Adrenal gland (tissue), 9 donors: ENCODE measurements at regions not wholly inside any gene's neighbourhood (a gene's known extent, or its start where the extent isn't known, plus 50 kb on each side); places are given as distances from the start of the nearest gene placed in this dataset.

Experiments
- DNase-seq, 7 donors: peaks; one replicate each; pipeline ENCODE4 v3.0.0-alpha.2; 2019 to 2020
- H3K27ac ChIP-seq, 5 donors: fragments of 200-600 bp; sonication (generic) in 4 of 5; 1 replicate in 3 of 5; 2 replicates in 2 of 5; pipeline versions ENCODE4 v1.5.1 to v1.8.0; 2016 to 2020; ENCODE audit warnings: mild to moderate bottlenecking in 1 of 5
- H3K27me3 ChIP-seq: fragments of 200-600 bp; 2 replicates; pipeline ENCODE4 v1.8.0; 2021
- H3K36me3 ChIP-seq, 2 donors: fragments of 200-600 bp; replicated peaks in 1 of 2; 1 replicate in 1 of 2; 2 replicates in 1 of 2; pipeline versions ENCODE4 v1.5.1 to v1.8.0; 2018 to 2022
- H3K4me1 ChIP-seq, 2 donors: fragments of 200-600 bp; replicated peaks in 1 of 2; 1 replicate in 1 of 2; 2 replicates in 1 of 2; pipeline versions ENCODE4 v1.5.1 to v1.8.0; 2018 to 2021
- H3K4me3 ChIP-seq, 4 donors: fragments of 200-600 bp; sonication (generic) in 3 of 4; one replicate each; pipeline ENCODE4 v1.5.1; 2016 to 2018
- H3K9me3 ChIP-seq, 3 donors: fragments of 200-600 bp; sonication (generic) in 1 of 3; replicated peaks in 1 of 3; 1 replicate in 2 of 3; 2 replicates in 1 of 3; pipeline versions ENCODE4 v1.5.1 to v1.8.0; 2016 to 2021
- POLR2A ChIP-seq, 2 donors: fragments of 450-650 bp; IDR thresholded peaks; one replicate each; pipeline ENCODE4 v1.6.1; 2017; ENCODE audit warnings: antibody characterized with exemption in 2 of 2, mild to moderate bottlenecking in 2 of 2, moderate library complexity in 1 of 2
- WGBS, 4 donors: extraction: QIAGEN DNeasy Blood & Tissue Kit in 2 of 4; methylation state at CpG; one replicate each; pipeline versions ENCODE4 v1.1.5 to v1.1.7; 2013 to 2017; 5-methylcytosine and 5-hydroxymethylcytosine counted together
- intact Hi-C, 2 donors: fragments of 100-400 bp; cut with DNase I; formaldehyde crosslinking; loops; one replicate each; pipeline versions ENCODE4 v1.14.1 to v1.15.0; 2022 to 2023
- TF ChIP-seq, protein P1 (sequence below), 6 experiments: fragments of 450-650 bp in 4 of 6; fragments of 200-600 bp in 2 of 6; sonication (generic) in 1 of 6; IDR thresholded peaks; 1 replicate in 5 of 6; 2 replicates in 1 of 6; pipeline versions ENCODE4 v1.5.1 to v1.8.0; 2016 to 2021; ENCODE audit warnings: antibody characterized with exemption in 6 of 6, mild to moderate bottlenecking in 2 of 6, moderate library complexity in 1 of 6
- donor health status: healthy with polysubstance abuse.
- donor health status: Bipolar disorder and iron deficiency.
- donor health status: DM: yes; HTN: yes; CAD: no.
- donor health status: DM: no; HTN: no; CAD: no.
- donor health status: DM: no; HTN: no; CAD: no.

DNA sequence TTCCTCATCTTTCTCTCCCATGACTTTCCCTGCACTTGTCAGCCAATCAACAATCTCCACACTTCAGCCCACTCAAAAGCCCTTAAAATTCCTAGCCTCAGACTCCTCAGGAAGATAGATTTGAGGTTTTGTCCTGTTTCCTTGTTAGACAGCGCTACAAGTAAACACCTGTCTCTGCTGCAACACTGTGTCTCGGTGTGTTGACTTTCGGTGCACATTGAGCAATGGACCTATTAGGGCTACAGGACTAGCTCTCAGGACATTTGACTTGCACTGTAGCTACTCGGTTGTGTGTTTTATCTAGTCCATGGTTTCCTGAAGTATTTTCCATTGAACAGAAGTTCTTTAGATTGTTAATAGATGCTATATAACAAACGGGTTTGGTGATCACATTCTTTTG, 140.9 kb upstream of the XPO1 start:
- intact Hi-C loops: no loop called here
- WGBS, 4 donors: 79 to 85% (median 84%) methylated on average over 5 of the region's 5 CpGs
- Histone ChIP-seq H3K4me1 (no peaks in the 10 kb centered on the region), H3K36me3 (no peaks in the 10 kb centered on the region), H3K9me3 (peaks cover 0 to 3% (median 0%) of the 10 kb centered on the region in 3 donors), H3K4me3 (no peak overlapping the region), H3K27ac (no peak overlapping the region), H3K27me3 (no peaks in the 10 kb centered on the region)
- DNase-seq: no peak
- TF ChIP-seq, protein P1, sequence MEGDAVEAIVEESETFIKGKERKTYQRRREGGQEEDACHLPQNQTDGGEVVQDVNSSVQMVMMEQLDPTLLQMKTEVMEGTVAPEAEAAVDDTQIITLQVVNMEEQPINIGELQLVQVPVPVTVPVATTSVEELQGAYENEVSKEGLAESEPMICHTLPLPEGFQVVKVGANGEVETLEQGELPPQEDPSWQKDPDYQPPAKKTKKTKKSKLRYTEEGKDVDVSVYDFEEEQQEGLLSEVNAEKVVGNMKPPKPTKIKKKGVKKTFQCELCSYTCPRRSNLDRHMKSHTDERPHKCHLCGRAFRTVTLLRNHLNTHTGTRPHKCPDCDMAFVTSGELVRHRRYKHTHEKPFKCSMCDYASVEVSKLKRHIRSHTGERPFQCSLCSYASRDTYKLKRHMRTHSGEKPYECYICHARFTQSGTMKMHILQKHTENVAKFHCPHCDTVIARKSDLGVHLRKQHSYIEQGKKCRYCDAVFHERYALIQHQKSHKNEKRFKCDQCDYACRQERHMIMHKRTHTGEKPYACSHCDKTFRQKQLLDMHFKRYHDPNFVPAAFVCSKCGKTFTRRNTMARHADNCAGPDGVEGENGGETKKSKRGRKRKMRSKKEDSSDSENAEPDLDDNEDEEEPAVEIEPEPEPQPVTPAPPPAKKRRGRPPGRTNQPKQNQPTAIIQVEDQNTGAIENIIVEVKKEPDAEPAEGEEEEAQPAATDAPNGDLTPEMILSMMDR (IDR thresholded peaks at IDR 0.05): no peak
- TF ChIP-seq POLR2A (IDR thresholded peaks at IDR 0.05): no peak

DNA sequence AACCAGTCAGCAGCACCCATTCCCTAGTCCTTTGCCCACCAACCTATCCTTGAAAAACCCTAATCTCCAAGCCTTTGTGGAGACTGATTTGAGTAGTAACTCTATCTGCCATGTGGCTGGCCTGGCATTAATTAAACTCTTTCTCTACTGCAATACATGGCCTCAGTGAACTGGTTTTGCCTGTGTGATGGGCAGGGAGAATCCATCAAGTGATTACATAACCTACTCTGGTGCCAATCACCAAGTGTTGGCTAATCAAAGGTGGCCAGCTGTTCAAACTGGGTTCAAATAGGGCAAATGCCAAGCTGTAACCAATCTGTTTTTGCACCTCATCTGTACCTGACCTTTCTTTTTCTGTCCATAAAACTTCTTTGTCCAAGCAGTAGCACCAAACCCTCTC, 139.8 kb upstream of the XPO1 start:
- H3K27me3 ChIP-seq: no peaks in the 10 kb centered on the region
- no peak overlapping the region for H3K27ac ChIP-seq
- H3K9me3 ChIP-seq: peaks cover 0 to 3% (median 0%) of the 10 kb centered on the region in 3 donors
- TF ChIP-seq, protein P1 (IDR thresholded peaks at IDR 0.05): no peak
- no peak for TF ChIP-seq POLR2A (IDR thresholded peaks at IDR 0.05)
- no peaks in the 10 kb centered on the region for H3K36me3 ChIP-seq
- no peak overlapping the region for H3K4me3 ChIP-seq
- no peaks in the 10 kb centered on the region for H3K4me1 ChIP-seq
- intact Hi-C loops: no loop called here
- no peak for DNase-seq

DNA sequence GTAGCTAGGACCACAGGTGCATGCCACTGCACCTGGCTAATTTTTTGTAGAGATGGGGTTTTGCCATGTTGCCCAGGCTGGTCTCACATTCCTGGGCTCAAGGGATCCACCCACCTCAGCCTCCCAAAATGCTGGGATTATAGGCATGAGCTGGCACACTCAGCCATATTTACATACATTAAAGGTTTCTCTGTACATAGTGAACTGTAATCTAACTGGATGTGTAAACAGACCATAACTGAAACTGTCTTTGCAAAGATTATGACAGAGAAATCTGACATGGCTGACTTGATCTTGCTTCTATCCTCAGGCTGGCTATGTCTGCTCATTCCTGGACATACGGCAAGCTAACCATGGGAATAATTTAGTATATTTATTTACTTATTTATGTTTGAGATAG, 139.2 kb upstream of the XPO1 start:
- peaks cover 0 to 3% (median 0%) of the 10 kb centered on the region in 3 donors for H3K9me3 ChIP-seq
- 91 to 95% (median 94%) methylated on average over 1 of the region's 1 CpG for WGBS, 4 donors
- H3K4me3 ChIP-seq: no peak overlapping the region
- no peaks in the 10 kb centered on the region for H3K36me3 ChIP-seq
- H3K27ac ChIP-seq: no peak overlapping the region
- DNase-seq: no peak
- H3K4me1 ChIP-seq: no peaks in the 10 kb centered on the region
- intact Hi-C loops: no loop called here
- TF ChIP-seq, protein P1 (IDR thresholded peaks at IDR 0.05): no peak
- TF ChIP-seq POLR2A (IDR thresholded peaks at IDR 0.05): no peak
- H3K27me3 ChIP-seq: no peaks in the 10 kb centered on the region

DNA sequence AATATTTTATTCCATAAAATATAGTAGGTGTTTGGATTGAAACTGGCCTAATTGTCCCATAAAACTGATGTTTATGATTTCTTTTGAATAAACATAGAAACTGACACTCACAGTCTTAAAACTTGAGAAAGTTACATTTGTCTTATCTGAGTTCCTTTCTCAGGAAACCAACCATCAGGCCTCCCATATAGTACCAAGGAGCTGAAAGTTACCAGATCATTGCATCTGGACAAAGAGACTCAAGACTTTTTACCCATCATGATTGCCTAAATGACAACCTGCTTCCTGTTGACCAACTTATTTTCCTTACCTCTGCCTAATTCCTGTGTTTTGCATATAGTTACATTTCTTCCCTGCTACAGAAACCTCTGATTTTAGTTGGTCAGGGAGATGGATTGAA, 137.0 kb upstream of the XPO1 start:
- no peak for DNase-seq
- H3K9me3 ChIP-seq: peaks cover 0 to 3% (median 0%) of the 10 kb centered on the region in 3 donors
- no peak overlapping the region for H3K4me3 ChIP-seq
- intact Hi-C loops: no loop called here
- no peaks in the 10 kb centered on the region for H3K36me3 ChIP-seq
- peaks cover 8 to 17% of the 10 kb centered on the region in 2 donors for H3K4me1 ChIP-seq
- no peaks in the 10 kb centered on the region for H3K27me3 ChIP-seq
- TF ChIP-seq, protein P1 (IDR thresholded peaks at IDR 0.05): no peak
- TF ChIP-seq POLR2A (IDR thresholded peaks at IDR 0.05): no peak
- H3K27ac ChIP-seq: no peak overlapping the region
